Esophagus muscularis mucosa (tissue), 4 donors: ENCODE measurements at regions not wholly inside any gene's neighbourhood (a gene's known extent, or its start where the extent isn't known, plus 50 kb on each side); places are given as distances from the start of the nearest gene placed in this dataset.

Experiments
- EP300 ChIP-seq: sonication (generic); formaldehyde crosslinking; IDR thresholded peaks from one replicate; pipeline ENCODE4 v1.6.1; 2017; ENCODE audit warnings: antibody characterized with exemption
- POLR2A ChIP-seq: fragments of 450-650 bp; IDR thresholded peaks from one replicate; pipeline ENCODE4 v1.6.1; 2017; ENCODE audit warnings: antibody characterized with exemption, moderate library complexity, mild to moderate bottlenecking, low read depth
- TF ChIP-seq, protein P1 (sequence below), 3 experiments: fragments of 200-600 bp in 2 of 3; fragments of 450-650 bp in 1 of 3; sonication (generic) in 2 of 3; IDR thresholded peaks; one replicate each; pipeline ENCODE4 v1.5.1; 2017 to 2019; ENCODE audit warnings: antibody characterized with exemption in 3 of 3, mild to moderate bottlenecking in 2 of 3, moderate library complexity in 1 of 3

DNA sequence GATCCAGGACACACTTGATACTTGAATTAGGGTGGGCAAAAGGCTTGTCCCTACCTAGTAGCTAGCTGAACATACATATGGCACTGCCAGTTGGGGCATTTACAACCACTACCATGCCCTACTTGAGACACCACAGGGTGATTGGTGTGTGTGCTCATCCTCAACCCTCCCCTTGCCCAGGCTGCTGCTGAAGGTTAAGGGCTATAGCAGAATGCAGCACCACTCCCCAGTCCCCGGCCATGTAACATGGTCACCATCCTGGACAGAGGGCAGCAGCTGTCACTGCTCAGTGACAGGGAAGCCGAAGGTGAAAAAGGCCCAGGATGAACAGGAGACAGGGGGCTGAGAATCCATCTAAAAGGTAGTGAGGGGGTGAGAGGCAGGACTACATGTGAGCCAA is 273.9 kb upstream of the SGCD start:
- TF ChIP-seq, protein P1, sequence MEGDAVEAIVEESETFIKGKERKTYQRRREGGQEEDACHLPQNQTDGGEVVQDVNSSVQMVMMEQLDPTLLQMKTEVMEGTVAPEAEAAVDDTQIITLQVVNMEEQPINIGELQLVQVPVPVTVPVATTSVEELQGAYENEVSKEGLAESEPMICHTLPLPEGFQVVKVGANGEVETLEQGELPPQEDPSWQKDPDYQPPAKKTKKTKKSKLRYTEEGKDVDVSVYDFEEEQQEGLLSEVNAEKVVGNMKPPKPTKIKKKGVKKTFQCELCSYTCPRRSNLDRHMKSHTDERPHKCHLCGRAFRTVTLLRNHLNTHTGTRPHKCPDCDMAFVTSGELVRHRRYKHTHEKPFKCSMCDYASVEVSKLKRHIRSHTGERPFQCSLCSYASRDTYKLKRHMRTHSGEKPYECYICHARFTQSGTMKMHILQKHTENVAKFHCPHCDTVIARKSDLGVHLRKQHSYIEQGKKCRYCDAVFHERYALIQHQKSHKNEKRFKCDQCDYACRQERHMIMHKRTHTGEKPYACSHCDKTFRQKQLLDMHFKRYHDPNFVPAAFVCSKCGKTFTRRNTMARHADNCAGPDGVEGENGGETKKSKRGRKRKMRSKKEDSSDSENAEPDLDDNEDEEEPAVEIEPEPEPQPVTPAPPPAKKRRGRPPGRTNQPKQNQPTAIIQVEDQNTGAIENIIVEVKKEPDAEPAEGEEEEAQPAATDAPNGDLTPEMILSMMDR (IDR thresholded peaks at IDR 0.05), result no peak
- TF ChIP-seq POLR2A, result no peak
- no peak for TF ChIP-seq EP300
